Loucy (cell line): ENCODE measurements at regions not wholly inside any gene's neighbourhood (a gene's known extent, or its start where the extent isn't known, plus 50 kb on each side); places are given as distances from the start of the nearest gene placed in this dataset.

Experiments used
- H2AFZ ChIP-seq: fragments of 200-600 bp; sonication (generic); 2 replicates; pipeline ENCODE4 v1.6.0; 2016; ENCODE audit warnings: antibody characterized with exemption, mild to moderate bottlenecking, low read length, moderate library complexity
- H3F3A ChIP-seq: fragments of 200-600 bp; 2 replicates; pipeline ENCODE4 v1.6.0; 2016; ENCODE audit warnings: antibody characterized with exemption, low read depth, mild to moderate bottlenecking
- H3K27me3 ChIP-seq: fragments of 200-600 bp; sonication (generic); 2 replicates; pipeline ENCODE4 v1.6.1; 2014; ENCODE audit warnings: low read length, mild to moderate bottlenecking; ENCODE audit not compliant: insufficient read depth, poor library complexity, severe bottlenecking
- H3K36me3 ChIP-seq: fragments of 200-600 bp; sonication (generic); 2 replicates; pipeline ENCODE4 v1.6.1; 2016; ENCODE audit warnings: low read length; ENCODE audit not compliant: insufficient read depth
- H3K4me1 ChIP-seq: fragments of 200-600 bp; sonication (generic); 2 replicates; pipeline ENCODE4 v1.5.1; 2014; ENCODE audit warnings: low read length, mild to moderate bottlenecking; ENCODE audit not compliant: insufficient read depth, poor library complexity, severe bottlenecking
- H3K4me2 ChIP-seq: fragments of 200-600 bp; sonication (generic); 2 replicates; pipeline ENCODE4 v1.6.0; 2014; ENCODE audit warnings: antibody characterized with exemption, low read length, low read depth, mild to moderate bottlenecking; ENCODE audit not compliant: poor library complexity, severe bottlenecking
- H3K4me3 ChIP-seq: fragments of 200-600 bp; sonication (generic); 2 replicates; pipeline ENCODE4 v1.5.1; 2014; ENCODE audit warnings: low read length, mild to moderate bottlenecking, mixed read lengths; ENCODE audit not compliant: poor library complexity, severe bottlenecking
- H3K79me2 ChIP-seq: fragments of 200-600 bp; sonication (generic); 2 replicates; pipeline ENCODE4 v1.6.1; 2014; ENCODE audit warnings: low read length; ENCODE audit not compliant: insufficient read depth
- H3K9ac ChIP-seq: fragments of 200-600 bp; sonication (generic); 2 replicates; pipeline ENCODE4 v1.6.0; 2014; ENCODE audit warnings: mild to moderate bottlenecking, low read depth, low read length, moderate library complexity; ENCODE audit not compliant: poor library complexity, severe bottlenecking
- H3K9me2 ChIP-seq: fragments of 200-600 bp; sonication (generic); replicated peaks from 2 replicates; pipeline ENCODE4 v1.6.1; 2016; ENCODE audit warnings: low read depth, low read length, mixed read lengths
- H3K9me3 ChIP-seq: fragments of 200-600 bp; sonication (generic); 2 replicates; pipeline ENCODE4 v1.6.1; 2014; ENCODE audit warnings: mild to moderate bottlenecking, antibody characterized with exemption, low read length, low read depth; ENCODE audit not compliant: insufficient read depth
- H4K20me1 ChIP-seq: fragments of 200-600 bp; sonication (generic); 2 replicates; pipeline ENCODE4 v1.6.0; 2014; ENCODE audit warnings: antibody characterized with exemption, low read length, mild to moderate bottlenecking; ENCODE audit not compliant: insufficient read depth, poor library complexity, severe bottlenecking
- CTCF ChIP-seq: fragments of 200-600 bp; sonication (generic); conservative IDR thresholded peaks from 2 replicates; pipeline ENCODE4 v1.5.1; 2014; ENCODE audit warnings: mild to moderate bottlenecking, antibody characterized with exemption, low read length
- EZH2phosphoT487 ChIP-seq: fragments of 200-600 bp; IDR thresholded peaks from 2 replicates; pipeline ENCODE4 v1.6.1; 2018; ENCODE audit warnings: antibody characterized with exemption, mild to moderate bottlenecking, moderate library complexity, borderline replicate concordance

DNA sequence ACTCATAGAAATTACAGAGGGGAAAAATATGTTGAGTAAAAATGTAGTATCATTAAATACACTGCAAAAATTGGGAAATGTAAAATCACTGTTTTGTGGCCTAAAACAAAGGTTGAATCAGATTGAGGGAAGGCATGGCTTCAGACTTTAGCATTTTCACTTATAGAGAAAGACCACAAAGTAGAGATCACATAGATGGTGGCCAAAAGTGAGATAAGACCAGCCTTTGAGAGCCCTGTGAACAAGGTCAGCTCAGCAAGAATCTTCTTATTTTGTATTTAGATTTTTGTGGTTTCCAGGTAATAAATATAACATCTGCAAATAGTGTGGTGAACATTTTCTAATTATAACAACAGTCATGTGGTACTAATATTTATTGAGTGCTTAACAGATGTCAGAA is 544.8 kb upstream of the DPPA4 start:
- Histone ChIP-seq H3K9me3 (no peaks in the 10 kb centered on the region), H3K9ac (no peak overlapping the region), H3K36me3 (no peaks in the 10 kb centered on the region), H3K9me2 (no peaks in the 10 kb centered on the region), H3K4me1 (no peaks in the 10 kb centered on the region), H4K20me1 (no peaks in the 10 kb centered on the region), H3K79me2 (no peaks in the 10 kb centered on the region), H3K4me2 (no peak overlapping the region), H2AFZ (no peak overlapping the region), H3K4me3 (no peak overlapping the region), H3F3A (no peaks in the 10 kb centered on the region), H3K27me3 (no peaks in the 10 kb centered on the region)
- TF ChIP-seq EZH2phosphoT487, result no peak
- no peak for TF ChIP-seq CTCF

DNA sequence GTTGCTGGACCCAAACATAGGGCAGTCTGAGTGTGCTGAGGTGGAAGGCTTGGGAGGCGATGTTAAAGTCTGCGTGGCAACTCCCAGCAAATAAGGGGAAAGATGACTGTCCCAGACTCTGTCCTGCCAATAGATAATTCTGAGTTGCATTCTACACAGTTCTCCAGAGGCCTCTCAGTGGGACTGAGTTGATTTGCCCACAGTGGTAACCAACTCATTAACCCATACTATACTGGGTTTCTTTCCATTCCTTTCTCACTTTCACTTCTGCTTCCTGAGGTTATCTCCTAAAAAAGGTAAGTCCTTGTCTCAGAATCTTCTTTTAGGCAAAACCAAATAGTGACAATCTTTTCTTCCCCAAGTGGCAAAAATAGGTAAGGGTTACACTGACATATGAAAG is 549.9 kb upstream of the DPPA4 start:
- H3K4me2 ChIP-seq, result no peak overlapping the region
- H3K79me2 ChIP-seq, result no peaks in the 10 kb centered on the region
- H4K20me1 ChIP-seq, result no peaks in the 10 kb centered on the region
- H2AFZ ChIP-seq, result no peak overlapping the region
- H3K4me3 ChIP-seq, result no peak overlapping the region
- H3K9me2 ChIP-seq, result no peaks in the 10 kb centered on the region
- no peak for TF ChIP-seq EZH2phosphoT487
- no peak for TF ChIP-seq CTCF
- no peak overlapping the region for H3K9ac ChIP-seq
- no peaks in the 10 kb centered on the region for H3K36me3 ChIP-seq
- no peaks in the 10 kb centered on the region for H3F3A ChIP-seq
- no peaks in the 10 kb centered on the region for H3K9me3 ChIP-seq
- no peaks in the 10 kb centered on the region for H3K4me1 ChIP-seq
- no peaks in the 10 kb centered on the region for H3K27me3 ChIP-seq

- no peak overlapping the region for H3K4me2 ChIP-seq
- H3K9me3 ChIP-seq, result no peaks in the 10 kb centered on the region
- no peaks in the 10 kb centered on the region for H3K79me2 ChIP-seq
- H3K9ac ChIP-seq, result no peak overlapping the region
- no peak overlapping the region for H3K4me3 ChIP-seq
- no peaks in the 10 kb centered on the region for H3K9me2 ChIP-seq
- TF ChIP-seq CTCF, result no peak
- no peak for TF ChIP-seq EZH2phosphoT487
- H3K4me1 ChIP-seq, result no peaks in the 10 kb centered on the region
- no peaks in the 10 kb centered on the region for H3F3A ChIP-seq
- H4K20me1 ChIP-seq, result no peaks in the 10 kb centered on the region
- no peaks in the 10 kb centered on the region for H3K27me3 ChIP-seq
- no peak overlapping the region for H2AFZ ChIP-seq
- no peaks in the 10 kb centered on the region for H3K36me3 ChIP-seq
Measured at GRCh38 chr3:109888026-109888425, 550.7 kb upstream of the DPPA4 start.
